HG03442 (cell line): ENCODE measurements at regions not wholly inside any gene's neighbourhood (a gene's known extent, or its start where the extent isn't known, plus 50 kb on each side); places are given as distances from the start of the nearest gene placed in this dataset.
"Not testable (repeated sequence)": the region's sequence is repeated elsewhere in the genome, so short reads cannot be mapped to it uniquely, and the experiment has no call there.

Experiments used
- ATAC-seq: cut with Tn5 transposase; IDR thresholded peaks from one replicate; pipeline ENCODE4 v1.9.1; 2021; ENCODE audit warnings: mild to moderate bottlenecking, moderate library complexity; ENCODE audit not compliant: unreplicated experiment

DNA sequence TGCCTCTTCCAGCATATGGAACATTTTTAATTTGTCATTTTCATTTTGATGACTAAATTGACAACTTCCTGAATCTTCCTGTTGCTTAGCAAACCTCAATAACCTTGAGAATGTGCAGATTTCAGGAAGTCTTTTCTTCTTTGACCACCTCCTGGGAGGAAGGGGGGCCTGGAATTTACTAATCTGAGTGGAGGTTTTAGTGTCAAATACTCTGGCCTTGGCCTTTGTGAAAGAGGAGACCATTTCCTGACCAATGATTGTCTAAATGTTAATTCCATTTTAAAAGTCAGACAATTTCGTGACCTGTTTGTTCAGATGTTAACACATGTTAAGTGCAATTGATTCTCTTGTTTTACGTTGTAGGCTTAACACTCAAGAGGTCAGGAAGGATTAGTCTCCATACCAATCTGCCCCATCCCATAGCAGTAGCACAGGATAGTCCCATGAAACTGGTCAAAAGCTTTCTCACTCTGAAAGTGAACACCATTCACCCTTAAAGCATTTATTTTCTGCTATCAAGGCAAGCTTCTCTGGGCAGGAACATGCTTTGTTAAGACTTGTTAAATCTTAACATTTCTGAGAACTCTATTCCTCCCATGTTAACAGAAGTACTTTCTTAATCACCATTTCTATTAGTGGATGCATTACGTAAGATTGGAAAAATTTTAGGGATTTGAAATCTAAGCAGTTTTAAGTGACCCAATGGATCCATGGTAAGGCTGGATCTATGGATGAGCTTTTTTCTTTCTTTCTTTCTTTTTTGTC lies 219.6 kb downstream of the RND3 start:
- no peak for ATAC-seq

DNA sequence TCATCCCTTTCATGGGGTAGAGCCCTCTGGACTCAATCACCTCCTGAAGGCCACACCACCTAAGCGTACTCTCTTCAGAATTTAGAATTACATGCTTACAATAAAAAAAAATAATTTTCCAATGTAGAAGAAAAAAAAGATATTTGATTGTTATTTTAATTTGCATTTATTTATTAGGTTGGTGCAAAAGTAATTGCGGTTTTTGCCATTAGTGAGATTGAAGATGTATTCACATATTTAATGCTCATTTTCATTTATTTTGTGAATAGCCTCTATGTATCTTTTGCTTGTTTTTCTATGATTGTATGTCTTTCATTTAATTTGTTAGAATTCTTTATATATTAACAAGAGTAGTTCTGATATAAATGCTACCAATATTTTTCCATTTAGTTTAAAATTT lies 220.5 kb downstream of the RND3 start:
- ATAC-seq: no peak

- no peak for ATAC-seq
Measured at GRCh38 chr2:150264442-150264841, 223.0 kb downstream of the RND3 start.

DNA sequence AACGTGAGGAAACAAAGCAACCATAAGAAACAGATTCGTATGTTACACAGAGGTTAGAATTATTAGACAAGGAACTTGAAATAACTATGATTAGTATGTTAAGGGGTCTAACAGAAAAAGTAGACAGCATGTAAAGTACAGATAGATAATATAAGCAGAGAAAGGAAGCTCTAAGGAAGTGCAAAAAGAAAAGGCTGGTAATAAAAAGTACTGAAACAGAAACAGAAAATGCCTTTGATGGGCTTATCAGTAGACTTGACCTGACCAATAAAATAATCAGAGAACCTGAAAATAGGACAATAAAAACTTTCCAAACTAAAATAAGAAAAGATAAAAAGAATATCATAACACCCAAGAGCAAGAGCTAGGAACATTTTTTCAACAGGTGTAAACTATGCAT lies 225.8 kb downstream of the RND3 start:
- no peak for ATAC-seq

DNA sequence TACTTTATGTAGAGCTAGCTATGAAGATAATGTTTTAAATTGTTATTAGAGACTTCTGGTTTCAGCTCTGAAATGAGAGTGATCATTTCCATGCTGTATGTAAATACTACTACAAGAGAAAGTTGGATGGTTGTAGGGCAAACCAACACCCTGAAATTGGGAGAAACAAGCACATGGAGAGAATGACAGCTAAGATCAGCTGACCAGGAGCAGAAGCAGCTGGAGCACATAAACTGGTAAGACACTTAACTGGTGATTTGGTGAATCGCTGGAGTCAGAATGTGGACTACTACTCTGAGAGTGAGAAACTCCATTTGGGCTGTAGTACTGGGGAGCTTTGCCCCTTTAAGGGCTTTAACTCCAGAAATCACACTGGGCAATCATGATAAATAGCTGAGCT lies 226.8 kb downstream of the RND3 start:
- no peak for ATAC-seq

DNA sequence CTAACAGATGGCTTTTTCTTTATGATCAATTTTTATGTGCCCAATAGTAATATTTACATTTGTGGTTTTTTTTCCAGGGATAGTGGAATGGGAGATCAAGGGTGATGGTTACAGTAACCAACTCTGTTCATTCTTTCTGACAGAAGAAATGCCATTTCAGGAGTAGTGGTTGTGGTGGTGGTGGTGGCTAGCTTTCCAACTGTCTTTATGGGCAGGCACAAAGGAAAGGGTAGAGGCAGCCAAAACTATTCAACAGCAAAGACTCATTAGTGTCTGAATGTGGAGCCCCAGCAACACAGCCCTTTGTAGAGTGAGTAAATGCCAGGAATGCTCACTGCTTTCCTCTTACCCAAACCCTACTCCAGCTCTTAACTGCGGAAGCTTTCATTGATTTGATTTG lies 227.7 kb downstream of the RND3 start:
- no peak for ATAC-seq

DNA sequence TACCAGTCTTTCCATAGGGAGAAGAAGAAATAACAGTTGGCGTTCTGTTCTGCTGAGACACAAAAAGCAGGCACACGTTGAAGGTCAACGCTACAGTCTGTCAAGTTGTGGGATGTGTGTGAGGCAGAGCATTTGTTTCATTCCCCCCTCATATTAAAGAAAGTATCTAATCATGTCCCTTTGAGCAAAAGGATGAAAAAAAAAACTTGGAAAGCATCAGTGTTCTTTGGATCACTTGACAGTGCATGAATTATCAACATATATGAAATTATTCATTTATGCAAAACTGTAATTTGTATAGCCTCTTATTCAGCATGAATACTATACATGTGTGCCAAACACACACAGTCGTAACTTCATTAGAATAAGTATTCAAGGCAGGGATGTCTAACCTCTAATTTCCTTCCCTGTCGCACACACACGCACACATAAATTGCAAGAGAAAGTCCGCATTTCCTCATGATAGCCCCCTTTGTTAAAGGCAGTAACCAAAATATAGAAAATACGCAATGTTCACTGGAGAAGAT lies 228.6 kb downstream of the RND3 start:
- no peak for ATAC-seq

DNA sequence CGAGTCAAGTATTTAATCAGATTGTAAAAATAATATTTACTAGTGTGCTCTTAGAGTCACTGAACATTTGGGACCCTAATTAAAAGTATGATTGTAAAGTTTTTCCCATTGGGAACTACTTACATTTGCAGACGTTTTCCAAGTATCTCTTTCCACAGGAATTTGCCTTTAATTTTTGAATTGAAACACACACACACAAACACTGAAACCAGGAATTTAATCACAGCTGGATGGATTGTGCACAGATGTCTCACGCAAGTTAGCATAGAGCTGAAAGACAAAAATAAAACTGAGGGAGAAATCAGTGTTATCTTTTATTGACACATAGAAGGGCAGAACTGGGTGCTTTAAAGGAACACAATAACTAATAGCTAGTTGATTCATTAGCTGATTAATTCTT lies 230.7 kb downstream of the RND3 start:
- ATAC-seq: no peak

DNA sequence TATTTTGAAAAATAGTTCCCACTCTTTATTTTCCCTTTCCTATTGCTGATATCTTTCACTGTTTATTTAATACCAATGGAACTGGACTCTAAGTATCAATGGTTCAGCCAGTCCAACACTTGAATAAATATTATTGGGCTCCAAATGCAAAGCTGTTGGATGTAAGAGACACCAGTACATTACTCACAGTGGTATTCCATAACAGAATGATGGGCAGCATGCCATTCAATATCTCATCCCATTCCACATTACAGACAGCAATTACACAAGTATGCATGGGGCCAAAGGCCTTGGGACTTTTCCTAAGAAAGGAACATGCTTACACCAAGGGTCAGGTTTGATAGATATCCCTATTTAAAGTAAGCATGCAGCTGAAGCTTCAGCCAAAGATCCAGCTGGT lies 231.9 kb downstream of the RND3 start:
- ATAC-seq: no peak

GRCh38 chr2:150249735-150250134 lies 237.7 kb downstream of the RND3 start:
- not testable (repeated sequence) for ATAC-seq

DNA sequence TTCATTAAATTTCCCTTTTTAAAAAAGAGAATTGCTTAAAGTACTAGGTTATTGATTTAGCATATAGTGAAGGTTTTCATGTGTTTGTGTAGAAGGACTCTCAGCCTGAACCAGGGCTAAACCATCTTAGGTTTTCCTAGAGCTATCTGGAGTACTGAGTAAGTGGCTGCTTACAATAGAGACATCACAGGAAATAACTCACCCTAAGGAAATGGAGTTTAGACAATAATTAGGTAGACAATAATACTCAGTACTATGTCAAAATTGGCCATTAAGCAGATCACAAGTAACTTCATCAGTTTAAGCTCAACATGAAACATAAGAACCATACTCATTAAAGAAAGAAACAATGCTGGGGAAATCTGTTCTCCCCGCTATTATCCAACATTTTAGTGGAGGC lies 240.0 kb downstream of the RND3 start:
- no peak for ATAC-seq

- no peak for ATAC-seq
Measured at GRCh38 chr2:150234787-150235446, 252.6 kb downstream of the RND3 start.

GRCh38 chr2:150232871-150233270 lies 254.6 kb downstream of the RND3 start:
- ATAC-seq: no peak

- no peak for ATAC-seq
Measured at GRCh38 chr2:150232321-150232720, 255.1 kb downstream of the RND3 start.

- no peak for ATAC-seq
Measured at GRCh38 chr2:150230616-150231015, 256.9 kb downstream of the RND3 start.

- no peak for ATAC-seq
Measured at GRCh38 chr2:150230004-150230403, 257.5 kb downstream of the RND3 start.

- ATAC-seq: no peak
Measured at GRCh38 chr2:150228936-150229335, 258.5 kb downstream of the RND3 start.

DNA sequence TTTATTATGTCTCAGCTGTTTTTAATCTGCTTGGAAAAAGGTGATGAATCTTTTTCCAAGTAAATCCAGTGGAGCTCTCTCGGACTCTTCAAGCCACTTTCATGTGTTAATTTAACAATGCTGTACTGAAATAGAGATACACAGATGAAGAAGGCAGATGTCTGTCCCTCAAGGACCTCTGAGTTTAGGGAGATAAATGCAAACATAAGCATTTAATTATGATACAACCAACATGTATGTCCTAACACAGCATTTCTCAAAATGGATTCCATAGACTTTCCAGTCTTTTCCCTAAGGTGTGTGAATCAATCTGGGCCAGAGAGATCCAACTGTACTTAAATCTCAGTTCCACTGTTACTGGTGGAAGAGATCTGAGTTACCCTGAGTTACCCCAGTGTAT lies 262.4 kb downstream of the RND3 start:
- ATAC-seq: no peak

GRCh38 chr2:150224321-150224720 lies 263.1 kb downstream of the RND3 start:
- no peak for ATAC-seq

- ATAC-seq: no peak
Measured at GRCh38 chr2:150222942-150223341, 264.5 kb downstream of the RND3 start.

GRCh38 chr2:150222379-150222778 lies 265.1 kb downstream of the RND3 start:
- no peak for ATAC-seq

- ATAC-seq: no peak
Measured at GRCh38 chr2:150219861-150220260, 267.6 kb downstream of the RND3 start.
